Fibroblast of skin of abdomen (primary cell): ENCODE measurements at regions not wholly inside any gene's neighbourhood (a gene's known extent, or its start where the extent isn't known, plus 50 kb on each side); places are given as distances from the start of the nearest gene placed in this dataset.

Experiments used
- DNase-seq: peaks from one replicate; pipeline ENCODE4 v3.0.0-alpha.2; 2013

GRCh38 chr16:5572056-5572455, 474.5 kb upstream of the EEF2KMT start:
- no peak for DNase-seq

DNA sequence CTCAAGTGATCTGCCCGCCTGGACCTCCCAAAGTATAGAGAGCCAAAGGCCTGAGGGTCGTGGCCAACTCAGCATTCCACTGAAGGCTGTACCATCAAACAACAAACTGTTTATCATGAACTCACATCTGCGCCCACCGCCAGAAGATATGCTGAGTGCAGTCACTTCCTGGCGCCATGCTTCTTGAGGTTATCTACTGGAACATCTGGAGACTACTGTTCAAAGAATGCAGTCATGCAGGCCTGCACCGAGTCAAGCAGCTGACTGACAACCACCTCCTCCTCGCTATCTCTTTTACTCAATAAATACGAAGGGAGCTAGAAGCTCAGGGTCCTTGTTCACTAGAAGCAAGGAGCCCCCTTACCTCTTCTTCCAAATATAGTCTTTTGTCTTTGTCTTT, 473.9 kb upstream of the EEF2KMT start:
- DNase-seq: no peak

GRCh38 chr16:5561800-5562199, 464.2 kb upstream of the EEF2KMT start:
- DNase-seq: no peak

- DNase-seq: no peak
Observed at GRCh38 chr16:5560084-5560483, 462.5 kb upstream of the EEF2KMT start.

- DNase-seq: no peak
Observed at GRCh38 chr16:5557966-5558365, 460.4 kb upstream of the EEF2KMT start.

- DNase-seq: no peak
Observed at GRCh38 chr16:5557448-5557847, 459.9 kb upstream of the EEF2KMT start.

DNA sequence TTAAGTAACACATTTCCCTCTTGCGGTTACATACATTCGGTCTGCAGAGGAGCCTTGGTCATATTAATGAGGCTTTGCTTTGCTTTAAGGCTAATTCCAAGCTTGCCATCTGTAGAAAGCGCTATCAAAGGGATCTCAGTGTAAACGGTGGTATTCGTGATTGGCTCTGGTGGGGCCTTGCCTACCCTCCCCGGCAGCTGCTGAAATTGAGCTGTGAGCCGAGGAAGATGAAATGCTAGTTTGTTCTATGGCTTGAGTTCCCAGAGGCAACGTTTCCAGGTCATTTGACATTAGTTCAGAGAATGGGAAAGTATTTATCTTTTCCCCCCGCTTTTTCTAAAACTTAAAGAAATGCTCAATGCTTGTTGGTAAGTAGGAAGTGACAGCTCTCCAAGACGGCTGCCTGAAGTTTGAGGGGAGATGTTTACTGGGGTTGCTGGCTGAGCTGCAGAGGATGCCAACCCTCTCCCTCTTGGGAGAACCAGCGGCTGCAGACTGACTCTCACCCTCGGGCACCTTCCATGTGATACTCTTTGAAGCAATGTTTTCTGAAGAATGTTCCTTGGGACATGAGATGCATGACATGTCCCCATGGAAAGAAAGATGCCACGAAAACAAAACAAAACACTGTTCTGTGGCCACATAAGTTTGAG, 458.7 kb upstream of the EEF2KMT start:
- DNase-seq: no peak

DNA sequence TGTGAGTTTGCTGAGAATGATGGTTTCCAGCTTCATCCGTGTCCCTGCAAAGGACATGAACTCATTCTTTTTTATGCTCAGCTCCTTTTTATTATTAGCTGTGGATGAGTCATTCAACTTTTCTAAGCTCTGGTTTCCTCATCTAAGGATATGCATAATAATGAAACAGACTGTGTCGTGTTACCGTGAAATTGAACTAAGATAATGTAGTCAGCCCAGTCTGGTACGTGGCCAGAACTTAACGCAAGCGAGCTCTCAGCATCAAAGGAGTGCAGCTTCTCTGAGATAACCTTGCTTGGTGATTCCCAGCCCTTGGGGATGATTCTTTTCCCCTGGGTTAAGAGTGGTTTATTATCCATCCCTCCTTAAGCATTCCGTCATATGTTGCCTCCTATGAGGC, 454.3 kb upstream of the EEF2KMT start:
- peak; percentile 41 for DNase-seq

- peak; percentile 3 for DNase-seq
Observed at GRCh38 chr16:5549802-5550201, 452.2 kb upstream of the EEF2KMT start.

DNA sequence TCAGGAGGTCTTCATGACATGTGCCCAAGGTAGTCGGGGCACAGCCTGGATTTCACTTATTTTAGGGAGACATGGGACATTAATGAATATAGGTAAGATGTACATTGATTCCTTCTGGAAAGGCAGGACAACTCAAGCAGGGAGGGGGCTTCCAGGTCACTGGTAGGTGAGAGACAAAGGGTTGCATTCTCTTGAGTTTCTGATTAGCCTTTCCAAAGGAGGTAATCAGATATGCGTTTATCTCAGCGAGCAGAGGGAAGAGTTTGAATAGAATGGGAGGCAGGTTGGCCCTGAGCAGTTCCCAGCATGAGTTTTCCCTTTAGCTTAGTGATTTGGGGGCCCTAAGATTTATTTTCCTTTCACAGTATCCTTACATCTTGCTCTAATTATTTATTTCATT, 443.8 kb upstream of the EEF2KMT start:
- no peak for DNase-seq

GRCh38 chr16:5537347-5537746, 439.8 kb upstream of the EEF2KMT start:
- DNase-seq: no peak

GRCh38 chr16:5533321-5533888, 435.8 kb upstream of the EEF2KMT start:
- no peak for DNase-seq

DNA sequence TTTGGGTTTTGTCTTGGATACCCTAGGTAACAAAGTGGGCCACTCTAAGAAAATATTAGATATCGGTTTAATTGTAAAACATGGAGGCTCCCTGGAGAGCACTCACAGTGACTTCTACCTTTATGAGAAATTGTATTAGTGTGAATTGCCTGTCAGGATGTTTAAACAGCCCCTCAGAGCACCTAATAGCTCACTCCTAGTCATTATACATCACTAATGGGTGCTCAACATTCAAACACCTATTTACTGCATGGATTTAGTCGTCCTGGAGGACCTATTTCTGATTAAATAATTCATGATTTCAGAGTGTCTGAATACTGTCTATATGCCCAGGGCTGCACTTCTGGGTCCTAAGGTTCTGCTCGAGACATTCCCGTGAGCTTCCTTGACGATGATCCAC, 430.2 kb upstream of the EEF2KMT start:
- DNase-seq: no peak

DNA sequence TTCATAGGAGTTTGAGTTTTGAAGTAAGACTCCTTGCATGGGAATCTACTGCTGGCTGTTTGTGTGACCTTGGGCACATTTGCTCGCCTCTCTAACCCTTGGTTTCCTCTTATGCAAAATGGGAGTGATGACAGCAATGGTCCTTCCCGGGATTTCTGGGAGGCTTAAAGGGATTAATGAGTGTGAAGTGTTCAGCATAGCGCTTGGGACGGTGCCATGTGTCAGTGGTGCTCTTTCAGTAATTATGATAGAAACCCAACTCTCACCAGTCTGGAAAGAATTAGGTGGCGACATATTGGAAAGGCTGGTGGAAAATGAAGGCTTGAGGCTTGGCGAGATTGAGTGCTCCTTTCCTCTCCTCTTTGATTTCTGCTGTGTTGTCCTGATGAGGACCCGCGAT, 429.2 kb upstream of the EEF2KMT start:
- no peak for DNase-seq

DNA sequence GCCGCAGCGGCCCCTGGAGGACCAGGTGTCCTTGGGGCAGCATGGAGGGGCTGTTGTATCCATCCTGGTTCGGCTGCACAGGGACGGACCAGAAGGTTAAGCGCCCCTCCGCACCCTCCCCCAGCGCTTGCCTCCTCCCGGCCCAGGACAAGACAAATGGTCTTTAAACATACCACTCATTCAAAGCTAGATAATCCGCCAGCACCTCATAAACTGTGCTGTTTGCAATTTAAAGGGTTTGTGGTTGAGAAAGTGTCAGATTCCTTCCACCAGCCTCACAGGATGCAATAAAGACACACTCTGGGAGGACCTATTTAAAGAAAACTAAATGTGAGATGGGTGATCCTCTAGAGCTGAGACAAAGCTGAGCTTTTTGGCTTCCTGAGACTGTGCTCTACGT, 426.2 kb upstream of the EEF2KMT start:
- DNase-seq: no peak

DNA sequence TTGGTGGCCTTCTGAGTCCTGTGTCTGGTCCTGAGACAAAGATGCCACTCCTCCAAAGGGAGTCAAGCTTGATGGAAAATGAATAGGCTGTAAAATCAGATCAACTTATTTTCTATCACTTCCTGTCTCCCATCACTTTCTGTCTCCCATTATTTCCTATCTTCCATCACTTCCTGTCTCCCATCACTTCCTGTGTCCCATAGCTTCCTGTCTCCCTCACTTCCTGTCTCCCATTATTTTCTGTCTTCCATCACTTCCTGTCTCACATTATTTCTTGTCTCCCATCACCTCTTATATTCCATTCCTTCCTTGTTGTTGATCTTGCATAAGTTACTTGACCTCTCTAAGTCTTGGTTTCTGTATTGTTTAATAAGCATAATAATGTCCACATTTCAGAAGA, 418.5 kb upstream of the EEF2KMT start:
- DNase-seq: no peak

DNA sequence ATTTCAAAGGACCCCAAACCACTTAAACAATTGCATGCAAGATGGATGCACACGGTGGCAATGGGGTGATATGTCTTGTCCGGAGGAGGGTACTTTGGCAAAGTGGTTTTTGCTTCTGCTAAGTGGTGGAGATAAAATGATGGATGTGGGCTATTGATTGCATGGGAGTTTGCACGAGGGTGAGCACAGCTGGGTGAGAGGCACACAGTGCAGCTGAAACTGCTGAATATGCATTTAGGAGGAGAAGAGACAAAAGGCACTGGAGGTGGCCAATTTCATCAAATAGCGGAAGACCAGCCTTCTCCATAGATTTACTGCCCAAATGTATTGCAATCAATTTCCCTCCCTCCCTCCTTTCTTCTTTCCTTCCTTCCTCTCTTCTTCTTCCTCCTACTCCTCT, 414.4 kb upstream of the EEF2KMT start:
- no peak for DNase-seq

DNA sequence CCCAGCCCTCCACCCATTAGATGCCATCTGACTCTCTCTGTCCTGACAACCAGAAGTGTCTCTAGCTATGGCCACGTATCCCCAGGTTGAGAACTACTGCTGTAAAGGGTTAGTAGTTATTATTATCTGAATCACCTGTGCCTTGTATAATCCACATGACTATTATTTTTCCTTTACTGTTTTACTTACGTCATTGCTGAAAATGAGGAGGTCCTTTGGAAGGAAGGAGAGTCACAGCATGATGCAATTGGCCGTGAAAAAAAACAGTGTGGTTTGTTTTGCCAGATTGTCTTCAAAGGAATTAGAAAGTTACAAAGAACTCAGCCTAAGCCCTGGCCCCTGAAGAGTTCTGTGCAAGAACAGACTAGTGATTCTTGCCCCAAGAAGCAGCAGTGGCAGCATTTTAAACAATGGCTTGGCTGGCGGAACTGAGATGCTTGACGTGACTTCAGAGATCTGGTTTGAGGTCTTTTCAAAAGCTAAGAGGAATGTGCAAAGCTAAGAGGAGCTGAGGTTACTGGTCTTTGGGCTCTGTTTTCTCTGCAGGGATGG, 413.3 kb upstream of the EEF2KMT start:
- DNase-seq: no peak

GRCh38 chr16:5509794-5510193, 412.2 kb upstream of the EEF2KMT start:
- no peak for DNase-seq

DNA sequence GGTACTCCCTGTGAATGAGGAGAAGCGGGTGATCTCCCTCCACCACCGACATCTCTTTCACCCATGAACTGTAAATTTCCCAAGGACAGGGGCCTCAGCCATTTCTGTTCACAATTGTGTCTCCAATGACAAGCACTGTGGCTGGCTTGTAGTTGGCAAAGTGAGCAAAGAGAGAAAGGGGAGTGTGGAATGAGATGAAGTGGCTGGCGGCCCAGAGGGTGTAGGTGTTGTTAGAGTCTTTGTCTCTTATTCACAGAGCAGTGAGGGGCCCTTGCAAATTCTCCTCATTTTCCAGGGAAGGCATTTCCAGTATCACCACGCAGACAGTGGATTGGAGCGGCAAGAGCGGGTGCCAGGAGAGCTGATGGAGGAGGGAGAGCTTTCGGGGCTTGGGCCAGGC, 411.7 kb upstream of the EEF2KMT start:
- DNase-seq: no peak

DNA sequence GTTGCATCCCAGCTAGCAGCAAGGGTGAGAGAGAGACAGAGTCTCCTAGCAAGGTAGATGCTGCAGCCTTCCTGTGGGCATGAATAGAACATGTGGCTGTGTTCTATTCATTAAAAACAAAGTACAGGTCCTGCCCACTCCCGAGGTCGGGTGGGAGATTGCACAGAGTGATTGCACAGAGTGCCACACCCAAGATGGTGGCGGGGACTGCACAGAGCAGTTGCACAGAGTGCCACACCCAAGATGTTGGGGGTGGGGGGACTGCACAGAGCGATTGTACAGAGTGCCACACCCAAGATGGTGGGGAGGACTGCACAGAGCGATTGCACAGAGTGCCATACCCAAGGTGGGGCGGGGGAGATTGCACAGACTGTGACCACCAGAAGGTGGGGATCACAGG, 410.8 kb upstream of the EEF2KMT start:
- DNase-seq: no peak

DNA sequence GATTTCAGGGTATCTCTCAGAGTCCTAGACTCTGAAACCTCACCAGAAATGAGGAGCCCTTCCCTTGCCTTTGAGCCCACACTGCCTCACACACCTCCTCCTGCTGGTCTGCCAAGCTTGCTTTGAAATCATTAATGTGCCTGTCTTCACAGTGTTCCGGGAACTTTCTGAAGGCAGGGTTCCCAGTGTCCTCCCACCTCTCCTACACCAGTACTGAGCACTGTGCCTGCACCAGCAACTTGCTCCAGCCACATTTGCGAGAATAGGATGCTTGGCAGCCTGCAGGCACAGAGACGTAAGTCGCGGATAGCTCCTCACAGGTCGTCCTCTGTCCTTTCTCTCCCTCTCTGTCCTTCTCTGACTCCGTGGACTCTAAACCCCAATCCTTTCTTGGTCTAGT, 408.4 kb upstream of the EEF2KMT start:
- no peak for DNase-seq

DNA sequence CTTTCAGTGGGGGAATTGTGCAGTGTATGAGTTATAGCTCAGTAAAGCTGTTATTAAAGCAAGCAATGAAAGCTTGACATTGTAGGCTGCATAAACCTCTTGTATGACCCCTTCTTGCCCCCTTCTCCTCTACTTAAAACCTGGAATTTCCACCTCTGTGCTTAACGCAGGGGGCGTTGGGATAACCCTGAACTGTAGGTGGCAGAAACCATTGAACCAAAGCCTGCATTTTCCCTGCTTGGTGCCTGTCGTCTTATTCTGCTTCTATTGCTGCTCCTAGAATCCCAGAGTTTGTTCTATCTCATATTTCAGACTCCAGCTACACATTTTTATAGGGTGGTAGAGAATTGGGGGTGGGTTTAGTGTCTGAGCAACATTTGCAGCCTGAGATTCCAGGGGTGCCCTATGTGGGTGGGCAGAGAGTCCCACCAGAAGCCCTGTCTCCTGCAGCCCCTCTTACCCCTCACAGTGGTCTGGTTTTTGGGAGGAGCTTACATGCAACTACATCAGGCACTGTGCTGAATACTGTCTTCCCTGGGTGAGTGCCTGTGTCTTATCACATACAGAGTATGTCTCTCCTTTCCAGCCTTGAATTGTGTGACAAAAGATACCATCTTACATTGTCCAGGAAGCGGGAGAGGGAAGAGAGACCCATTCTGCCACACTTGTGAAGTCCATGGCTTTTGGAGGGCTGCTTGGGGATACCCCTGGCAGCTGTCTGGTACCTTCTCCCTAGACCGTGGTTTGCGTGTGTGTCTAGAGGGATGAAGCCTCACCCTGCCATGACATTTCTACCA, 407.7 kb upstream of the EEF2KMT start:
- DNase-seq: no peak
